GM23248 (cell line): ENCODE measurements at regions not wholly inside any gene's neighbourhood (a gene's known extent, or its start where the extent isn't known, plus 50 kb on each side); places are given as distances from the start of the nearest gene placed in this dataset.

ENCODE experiments used
- EZH2 ChIP-seq: fragments of 200-600 bp; sonication (generic); IDR thresholded peaks from 2 replicates; pipeline ENCODE4 v1.6.1; 2018; ENCODE audit warnings: antibody characterized with exemption, mild to moderate bottlenecking; ENCODE audit not compliant: insufficient read depth, poor library complexity, severe bottlenecking
- EZH2phosphoT487 ChIP-seq: fragments of 200-600 bp; sonication (generic); IDR thresholded peaks from 2 replicates; pipeline ENCODE4 v1.6.1; 2018; ENCODE audit warnings: antibody characterized with exemption, moderate library complexity, mild to moderate bottlenecking, low read depth; ENCODE audit not compliant: insufficient read depth

GRCh38 chr7:145252031-145252430 lies 416.2 kb upstream of the TPK1 start:
- no peak for TF ChIP-seq EZH2
- TF ChIP-seq EZH2phosphoT487, result no peak
